HCT116 (cell line): ENCODE measurements at regions not wholly inside any gene's neighbourhood (a gene's known extent, or its start where the extent isn't known, plus 50 kb on each side); places are given as distances from the start of the nearest gene placed in this dataset.
"Not testable (repeated sequence)": the region's sequence is repeated elsewhere in the genome, so short reads cannot be mapped to it uniquely, and the experiment has no call there.

Experiments
- ATAC-seq: fragments of 200-7000 bp; cut with Tn5 transposase; 2 replicates; pipeline ENCODE4 v1.9.1; 2020; ENCODE audit warnings: mild to moderate bottlenecking, moderate library complexity
- BruUV-seq: library from RNA; stranded (reverse); fragments of 400-500 nt; replicated peaks from 2 replicates; lab custom pipeline; 2021; lab: Mats Ljungman, UMichigan
- CTCF ChIA-PET: fragments of 300-600 bp; sonication (Branson Sonifier 250); formaldehyde crosslinking; loops from one replicate; lab custom pipeline; 2021; ENCODE audit warnings: antibody characterized with exemption; lab: Charles Lee
- POLR2A ChIA-PET: fragments of 300-600, 350-600 bp; sonication (Branson Sonifier 250); formaldehyde crosslinking; loops from one replicate; lab custom pipeline; 2021; ENCODE audit warnings: antibody characterized with exemption; lab: Charles Lee
- RAD21 ChIA-PET, 2 experiments: fragments of 300-600 bp; sonication (Branson Sonifier 250); formaldehyde crosslinking; loops; one replicate each; lab custom pipeline; 2023; ENCODE audit warnings: low total read pairs in 2 of 2; ENCODE audit not compliant: uncharacterized antibody in 2 of 2, unreplicated experiment in 2 of 2, low non-redundant PET in 1 of 2; lab: Charles Lee
- DNase-seq: peaks from one replicate; pipeline ENCODE4 v3.0.0-alpha.2; 2010; ENCODE audit warnings: low read depth, low spot score
- H2AFZ ChIP-seq: fragments of 200-600 bp; shearing (Covaris generic), sonication (generic); 2 replicates; pipeline ENCODE4 v1.6.1; 2017; ENCODE audit warnings: low read depth, mixed run types, mixed read lengths, antibody characterized with exemption, low read length; ENCODE audit not compliant: poor library complexity, severe bottlenecking
- H3K27ac ChIP-seq: 2 replicates; pipeline ENCODE4 v1.5.1; 2012; ENCODE audit warnings: low read depth, low read length
- H3K27me3 ChIP-seq: fragments of 200-600 bp; sonication (generic); 2 replicates; pipeline ENCODE4 v1.6.1; 2016; ENCODE audit warnings: mixed run types, low read length, mixed read lengths; ENCODE audit not compliant: insufficient read depth
- H3K36me3 ChIP-seq, 2 experiments: fragments of 200-500 bp in 1 of 2; fragments of 200-600 bp in 1 of 2; sonication (Bioruptor generic) in 1 of 2; sonication (generic) in 1 of 2; 2 replicates each; pipeline versions ENCODE4 v1.5.1 to v1.6.1; 2014 to 2016; ENCODE audit warnings: low read length in 2 of 2, inconsistent platforms in 1 of 2, mixed read lengths in 1 of 2, mixed run types in 1 of 2; ENCODE audit not compliant: insufficient read depth in 2 of 2, control insufficient read depth in 1 of 2
- H3K4me1 ChIP-seq, 2 experiments: fragments of 200-600 bp in 1 of 2; sonication (generic) in 1 of 2; 2 replicates each; pipeline versions ENCODE4 v1.5.1 to v1.6.1; 2012 to 2017; ENCODE audit warnings: low read length in 2 of 2, inconsistent platforms in 1 of 2, mild to moderate bottlenecking in 1 of 2, mixed read lengths in 1 of 2, mixed run types in 1 of 2, moderate library complexity in 1 of 2; ENCODE audit not compliant: insufficient read depth in 2 of 2, control insufficient read depth in 1 of 2
- H3K4me2 ChIP-seq: fragments of 200-600 bp; sonication (generic); 2 replicates; pipeline ENCODE4 v1.6.1; 2017; ENCODE audit warnings: mixed run types, low read length, mixed read lengths
- H3K4me3 ChIP-seq, 2 experiments: fragments of 200-600 bp in 1 of 2; sonication (generic) in 1 of 2; replicated peaks in 1 of 2; 2 replicates each; pipeline ENCODE4 v1.5.1; 2011 to 2016; ENCODE audit warnings: low read length in 2 of 2, control low read depth in 1 of 2, low read depth in 1 of 2, mild to moderate bottlenecking in 1 of 2, mixed read lengths in 1 of 2, mixed run types in 1 of 2
- H3K79me2 ChIP-seq: fragments of 200-600 bp; sonication (generic); 2 replicates; pipeline ENCODE4 v1.6.1; 2017; ENCODE audit warnings: mild to moderate bottlenecking, mixed run types, low read length, moderate library complexity, mixed read lengths; ENCODE audit not compliant: insufficient read depth
- H3K9ac ChIP-seq: fragments of 200-600 bp; sonication (generic); 2 replicates; pipeline ENCODE4 v1.6.1; 2016; ENCODE audit warnings: low read length, mixed read lengths
- H3K9me2 ChIP-seq: fragments of 200-600 bp; sonication (generic), shearing (Covaris generic); 2 replicates; pipeline ENCODE4 v1.6.1; 2017; ENCODE audit warnings: mixed run types, mild to moderate bottlenecking, moderate library complexity; ENCODE audit not compliant: insufficient read depth
- H3K9me3 ChIP-seq, 2 experiments: fragments of 200-500 bp in 1 of 2; fragments of 200-600 bp in 1 of 2; sonication (Bioruptor generic) in 1 of 2; sonication (generic) in 1 of 2; 2 replicates each; pipeline ENCODE4 v1.6.1; 2014 to 2017; ENCODE audit warnings: low read length in 2 of 2, mixed read lengths in 2 of 2, inconsistent platforms in 1 of 2, low read depth in 1 of 2, mild to moderate bottlenecking in 1 of 2, mixed run types in 1 of 2, moderate library complexity in 1 of 2; ENCODE audit not compliant: control insufficient read depth in 1 of 2, insufficient read depth in 1 of 2
- H4K20me1 ChIP-seq: fragments of 200-600 bp; sonication (generic), shearing (Covaris generic); 2 replicates; pipeline ENCODE4 v1.6.1; 2017; ENCODE audit warnings: mixed run types, mild to moderate bottlenecking, moderate library complexity; ENCODE audit not compliant: insufficient read depth
- CEBPB ChIP-seq: IDR thresholded peaks from 2 replicates; pipeline ENCODE4 v1.6.1; 2012; ENCODE audit warnings: low read depth
- EZH2phosphoT487 ChIP-seq: fragments of 200-600 bp; IDR thresholded peaks from 2 replicates; pipeline ENCODE4 v1.6.1; 2018; ENCODE audit warnings: antibody characterized with exemption, borderline replicate concordance
- RAD21 ChIP-seq: IDR thresholded peaks from 2 replicates; pipeline ENCODE4 v1.6.1; 2012; ENCODE audit warnings: low read depth, mild to moderate bottlenecking
- ZFX ChIP-seq: fragments of 450-650 bp; IDR thresholded peaks from 2 replicates; pipeline ENCODE4 v1.6.1; 2017
- intact Hi-C: fragments of 100-400 bp; cut with micrococcal nuclease; formaldehyde crosslinking; loops from 2 replicates; pipeline ENCODE4 v1.10.0; 2022
- TF ChIP-seq, protein P1 (sequence below): IDR thresholded peaks from 2 replicates; pipeline ENCODE4 v1.6.1; 2012

DNA sequence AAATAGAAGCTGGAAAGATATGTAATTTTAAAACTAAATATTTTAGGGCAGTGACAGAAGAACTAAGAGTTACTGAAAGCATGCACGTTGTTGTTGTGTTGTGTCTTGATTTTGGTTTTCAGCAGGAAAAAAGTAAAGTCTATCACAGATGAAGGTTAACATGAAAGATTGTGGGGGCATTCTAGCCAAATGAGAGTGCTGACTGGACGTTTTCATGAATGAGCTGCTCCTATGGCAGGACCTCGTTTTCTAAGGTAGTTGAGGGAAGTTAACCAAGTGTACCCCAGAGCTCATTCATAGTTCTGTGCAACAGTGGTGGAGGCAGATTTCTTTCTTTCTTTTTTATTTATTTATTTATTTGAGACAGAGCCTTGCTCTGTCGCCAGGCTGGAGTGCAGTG, 194.6 kb upstream of the IRS2 start:
- H3K4me3 ChIP-seq: no peak overlapping the region
- no peak for DNase-seq
- intact Hi-C loops: no loop called here
- no peaks in the 10 kb centered on the region for H4K20me1 ChIP-seq
- TF ChIP-seq, protein P1, sequence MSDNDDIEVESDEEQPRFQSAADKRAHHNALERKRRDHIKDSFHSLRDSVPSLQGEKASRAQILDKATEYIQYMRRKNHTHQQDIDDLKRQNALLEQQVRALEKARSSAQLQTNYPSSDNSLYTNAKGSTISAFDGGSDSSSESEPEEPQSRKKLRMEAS: no peak
- TF ChIP-seq CEBPB (no peak), RAD21 (no peak), ZFX (no peak), EZH2phosphoT487 (no peak)
- TF ChIP-seq, all 23 proteins: peak for 0
- ChIA-PET CTCF (no interaction called here), RAD21 (no interaction called here), POLR2A (no interaction called here)
- Histone ChIP-seq H3K27ac (no peak overlapping the region), H3K9ac (no peak overlapping the region), H2AFZ (no peak overlapping the region), H3K79me2 (no peaks in the 10 kb centered on the region), H3K9me3 (no peaks in the 10 kb centered on the region), H3K27me3 (no peaks in the 10 kb centered on the region), H3K4me1 (peaks cover 0 to 13% of the 10 kb centered on the region in 2 experiments; a peak in 2 of 4 replicates), H3K36me3 (no peaks in the 10 kb centered on the region), H3K9me2 (no peaks in the 10 kb centered on the region), H3K4me2 (no peak overlapping the region)
- ATAC-seq: no peak
- BruUV-seq: no TSS peak

DNA sequence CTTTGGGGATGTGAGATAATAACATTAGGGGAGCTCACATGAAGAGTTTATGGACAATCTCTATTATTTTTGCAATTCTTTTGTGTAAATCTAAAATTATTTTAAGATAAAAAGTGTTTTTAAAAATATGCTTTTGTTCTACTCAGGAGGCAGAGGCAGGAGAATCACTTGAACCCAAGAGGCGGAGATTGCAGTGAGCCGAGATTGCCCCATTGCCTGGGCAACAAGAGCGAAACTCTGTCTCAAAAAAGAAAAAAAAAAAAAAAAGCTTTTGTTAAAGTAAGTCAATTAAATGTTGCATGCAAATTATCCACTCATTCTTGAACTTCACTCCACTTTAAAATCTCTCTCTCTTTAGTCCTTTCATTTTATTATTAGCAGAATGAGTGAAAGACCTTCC, 193.3 kb upstream of the IRS2 start:
- DNase-seq, H3K9me3 ChIP-seq, H4K20me1 ChIP-seq, H3K27me3 ChIP-seq, H3K9me2 ChIP-seq, H2AFZ ChIP-seq, H3K36me3 ChIP-seq, CTCF ChIA-PET, intact Hi-C loops, H3K79me2 ChIP-seq, RAD21 ChIA-PET, H3K4me2 ChIP-seq, H3K9ac ChIP-seq, BruUV-seq, H3K4me3 ChIP-seq, H3K27ac ChIP-seq, ATAC-seq, H3K4me1 ChIP-seq: not testable (repeated sequence)
- POLR2A ChIA-PET: interaction anchor here (0.7 kb wide), 1 partner anchor 110 kb away, joined by 3 read pairs; no protein-coding TSS in a partner anchor
